NCI-H446 (cell line): ENCODE measurements at regions not wholly inside any gene's neighbourhood (a gene's known extent, or its start where the extent isn't known, plus 50 kb on each side); places are given as distances from the start of the nearest gene placed in this dataset.
A peak's percentile ranks its signal among the peaks of the same experiment; 100 is the strongest.
"Not testable (repeated sequence)": the region's sequence is repeated elsewhere in the genome, so short reads cannot be mapped to it uniquely, and the experiment has no call there.

Experiments
- DNase-seq, 2 experiments: peaks; one replicate each; lab custom pipeline; 2025; lab: John Stamatoyannopoulos, UW

DNA sequence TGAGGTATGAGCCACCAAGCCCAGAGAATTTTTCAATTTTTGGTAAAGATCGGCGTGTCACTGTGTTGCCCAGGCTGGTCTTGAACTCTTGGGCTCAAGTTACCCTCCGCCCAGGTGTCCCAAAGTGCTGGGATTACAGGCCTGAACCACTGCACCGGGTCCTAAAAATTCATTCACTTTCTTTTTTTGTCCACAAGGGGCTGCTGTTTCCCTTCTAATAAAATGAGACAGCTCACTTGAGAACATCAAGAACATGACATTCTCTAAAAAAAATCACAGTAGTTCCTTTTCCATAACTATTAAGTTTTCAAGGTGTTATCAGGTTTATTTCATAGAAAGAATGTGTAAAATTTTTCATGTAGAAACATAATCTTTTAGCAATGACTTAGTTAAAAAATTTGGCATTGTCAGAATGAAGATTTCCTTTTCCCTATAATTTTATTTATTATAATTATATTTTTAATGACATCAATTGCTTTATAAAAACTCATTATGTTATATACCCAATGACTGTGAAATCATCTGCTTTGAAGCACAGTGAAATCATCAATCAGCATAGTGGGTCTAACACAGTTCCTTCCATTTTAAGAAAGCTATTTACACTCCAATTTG is 1723.8 kb upstream of the DEFB115 start:
- peak; percentile 30 to 65 for DNase-seq

DNA sequence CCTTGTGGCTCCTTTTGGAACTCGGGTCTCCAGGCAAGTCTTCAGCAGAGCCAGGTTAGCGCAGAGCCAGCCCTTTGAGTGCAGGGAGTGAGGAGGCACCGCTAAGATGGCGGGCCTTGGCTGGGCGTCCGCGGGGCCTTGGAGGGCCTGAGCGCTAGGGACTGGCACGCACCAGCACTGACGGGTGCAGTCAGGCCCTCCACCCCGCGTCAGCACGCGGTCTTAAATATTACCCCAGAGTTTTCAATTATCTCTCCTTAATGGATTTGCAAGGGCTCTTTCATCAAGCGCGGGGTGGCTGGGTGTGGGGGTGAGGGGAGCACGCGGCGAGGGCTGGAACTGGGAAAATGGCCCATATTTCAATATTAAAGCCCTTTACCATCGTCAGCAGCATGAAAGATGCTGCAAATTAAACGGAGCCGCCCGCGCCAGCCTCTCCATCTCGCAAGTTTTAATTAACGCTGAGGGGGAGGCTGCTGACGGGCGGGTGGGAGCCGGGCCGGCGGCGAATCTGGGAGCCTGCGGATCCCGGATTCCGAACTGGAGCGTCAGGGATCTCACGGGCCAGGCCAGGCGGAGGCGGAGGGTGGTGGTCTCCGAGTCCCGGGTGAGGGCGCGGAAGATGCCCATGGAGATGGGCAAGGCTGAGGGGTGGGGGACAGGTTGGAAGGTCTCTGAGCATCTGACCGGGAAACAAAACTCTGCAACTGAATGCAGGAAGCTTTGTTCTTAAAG is 1690.4 kb upstream of the DEFB115 start:
- DNase-seq, result not testable (repeated sequence)

DNA sequence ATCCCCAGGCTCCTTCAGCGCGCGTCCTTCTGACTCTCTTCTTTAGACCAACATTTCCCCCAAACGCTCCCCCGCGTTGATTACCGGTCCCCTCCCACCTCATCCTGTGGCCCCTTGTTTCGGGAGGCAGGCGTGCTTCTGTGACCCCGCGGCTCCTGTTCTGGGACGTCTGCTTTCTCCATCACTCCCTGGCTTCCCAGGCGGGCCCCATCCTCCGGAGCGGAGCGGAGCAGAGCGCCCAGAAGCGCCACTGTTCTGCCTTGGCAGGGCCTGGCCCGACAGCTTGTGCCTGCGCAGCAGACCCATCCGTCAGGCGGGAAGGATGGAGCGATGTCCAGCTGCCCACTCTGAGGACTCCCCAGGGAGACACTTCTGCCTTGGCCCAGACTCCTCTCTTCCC is 1689.8 kb upstream of the DEFB115 start:
- not testable (repeated sequence) for DNase-seq

DNA sequence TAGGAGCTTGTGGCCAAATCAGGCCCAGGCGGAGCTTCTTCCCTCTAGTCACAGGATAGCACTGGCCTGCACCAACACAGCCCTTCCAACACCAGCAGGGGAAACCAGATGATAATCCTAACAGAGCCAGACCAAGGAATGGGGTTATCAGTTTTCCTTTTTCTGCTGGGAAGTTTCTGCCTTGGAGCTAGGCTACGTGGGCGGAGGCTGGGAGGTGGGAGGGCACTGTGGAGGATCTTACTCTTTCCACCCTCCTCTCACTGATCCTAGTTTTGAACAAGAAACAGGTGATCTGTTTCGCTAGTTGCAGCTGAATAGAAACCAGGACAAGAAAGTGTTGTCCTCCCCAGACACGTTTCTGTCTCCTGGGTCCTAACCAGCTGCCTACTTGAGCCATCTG is 1687.3 kb upstream of the DEFB115 start:
- not testable (repeated sequence) for DNase-seq

DNA sequence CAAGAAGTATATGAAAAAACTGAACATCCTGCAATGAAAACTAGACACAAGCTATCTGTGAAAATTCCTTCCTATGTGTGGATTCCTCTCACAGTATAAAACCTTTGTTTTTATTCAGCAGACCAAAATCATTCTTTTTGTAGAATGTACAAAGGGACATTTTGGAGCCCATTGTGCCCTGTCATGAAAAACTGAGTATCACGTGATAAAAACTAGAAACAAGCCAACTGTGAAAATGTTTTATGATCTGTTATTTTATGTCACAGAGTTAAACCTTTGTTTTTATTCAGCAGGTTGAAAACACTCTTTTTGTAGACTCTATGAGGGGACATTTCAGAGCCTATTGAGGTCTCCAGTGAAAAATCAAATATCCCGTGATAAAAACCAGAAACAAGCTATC is 1667.9 kb upstream of the DEFB115 start:
- DNase-seq, result not testable (repeated sequence)

DNA sequence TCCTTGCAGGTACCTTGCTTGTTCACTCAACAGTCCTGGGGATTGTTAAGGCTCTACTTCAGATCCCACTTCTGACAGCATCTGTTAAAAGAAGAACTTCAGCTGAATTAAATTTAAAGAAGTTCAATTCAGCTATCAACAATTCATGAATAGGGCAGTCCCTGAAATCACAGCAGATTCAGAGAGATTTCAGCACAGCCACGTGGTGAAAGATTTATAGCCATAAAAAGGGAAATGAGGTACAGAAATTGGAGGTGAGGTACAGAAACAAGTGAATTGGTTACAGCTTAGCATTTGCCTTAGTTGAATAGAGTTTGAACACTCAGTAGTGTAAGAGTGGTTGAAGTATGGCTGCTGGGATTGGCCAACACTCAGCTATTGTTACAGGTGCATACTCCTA is 1653.3 kb upstream of the DEFB115 start:
- DNase-seq, result not testable (repeated sequence)

DNA sequence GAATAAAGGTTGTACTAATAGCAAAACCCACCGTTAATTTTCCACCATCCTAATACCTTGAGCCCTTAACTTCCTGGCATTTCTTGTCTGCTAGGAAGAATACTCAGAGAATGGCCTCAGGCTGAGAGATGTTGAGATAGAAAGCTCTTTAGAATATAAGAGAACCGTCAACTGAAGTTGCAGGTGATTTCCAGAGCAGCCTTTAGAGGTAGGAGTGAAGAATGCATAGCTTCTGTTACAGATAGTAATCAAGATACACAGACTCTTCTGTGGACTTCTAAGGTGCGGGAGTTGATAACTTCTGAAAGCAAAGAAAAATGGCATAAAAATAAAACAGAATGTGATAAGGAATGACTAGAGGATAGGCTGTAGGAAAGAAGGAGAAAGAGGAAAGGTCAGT is 1651.3 kb upstream of the DEFB115 start:
- not testable (repeated sequence) for DNase-seq

DNA sequence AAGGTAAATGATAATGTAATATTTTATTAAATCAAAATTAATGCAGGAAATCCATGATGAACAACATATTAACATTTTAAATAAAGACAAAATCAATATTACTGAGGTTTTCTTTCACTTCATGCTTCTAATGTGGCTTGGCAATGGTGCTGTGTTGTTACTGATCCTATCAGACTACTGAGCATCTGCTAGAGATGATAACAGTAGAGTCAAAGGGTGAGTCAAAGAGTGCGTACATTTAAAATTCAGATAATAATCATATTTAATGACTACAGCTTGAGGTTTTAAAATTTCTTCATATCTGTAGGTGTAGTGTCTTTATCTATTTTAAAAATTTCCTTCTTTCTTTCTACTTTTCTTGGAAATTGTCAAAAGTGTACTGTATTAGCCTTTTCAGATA is 1628.1 kb upstream of the DEFB115 start:
- DNase-seq, result not testable (repeated sequence)
